Activated CD4-positive, alpha-beta memory T cell treated with anti-CD3 and anti-CD28 coated beads, Interleukin-2, amount 10 ng/mL, durations not matched to agents 7 days and 5 days (primary cell): ENCODE measurements at regions not wholly inside any gene's neighbourhood (a gene's known extent, or its start where the extent isn't known, plus 50 kb on each side); places are given as distances from the start of the nearest gene placed in this dataset.

Experiments
- CTCF ChIA-PET: fragments of 350-600 bp; sonication (Branson Sonifier 250); formaldehyde crosslinking; loops from one replicate; lab custom pipeline; 2021; ENCODE audit warnings: antibody characterized with exemption, inconsistent platforms; lab: Charles Lee
- POLR2A ChIA-PET: fragments of 350-600 bp; sonication (Branson Sonifier 250); formaldehyde crosslinking; loops from one replicate; lab custom pipeline; 2021; ENCODE audit warnings: antibody characterized with exemption; lab: Charles Lee
- DNase-seq: peaks from one replicate; pipeline ENCODE4 v3.0.0-alpha.2; 2020
- H3K27ac Mint-ChIP-seq: one replicate; pipeline ENCODE4 v1.8.0; 2021; ENCODE audit warnings: mild to moderate bottlenecking, mixed read lengths
- H3K27me3 Mint-ChIP-seq: one replicate; pipeline ENCODE4 v1.8.0; 2021; ENCODE audit warnings: mixed read lengths
- H3K36me3 Mint-ChIP-seq: one replicate; pipeline ENCODE4 v1.8.0; 2021; ENCODE audit warnings: low read depth, mixed read lengths
- H3K4me1 Mint-ChIP-seq: one replicate; pipeline ENCODE4 v1.8.0; 2021; ENCODE audit warnings: mixed read lengths
- H3K4me3 Mint-ChIP-seq: one replicate; pipeline ENCODE4 v1.8.0; 2021; ENCODE audit warnings: mild to moderate bottlenecking, mixed read lengths
- H3K9me3 Mint-ChIP-seq: one replicate; pipeline ENCODE4 v1.8.0; 2021; ENCODE audit warnings: mixed read lengths

DNA sequence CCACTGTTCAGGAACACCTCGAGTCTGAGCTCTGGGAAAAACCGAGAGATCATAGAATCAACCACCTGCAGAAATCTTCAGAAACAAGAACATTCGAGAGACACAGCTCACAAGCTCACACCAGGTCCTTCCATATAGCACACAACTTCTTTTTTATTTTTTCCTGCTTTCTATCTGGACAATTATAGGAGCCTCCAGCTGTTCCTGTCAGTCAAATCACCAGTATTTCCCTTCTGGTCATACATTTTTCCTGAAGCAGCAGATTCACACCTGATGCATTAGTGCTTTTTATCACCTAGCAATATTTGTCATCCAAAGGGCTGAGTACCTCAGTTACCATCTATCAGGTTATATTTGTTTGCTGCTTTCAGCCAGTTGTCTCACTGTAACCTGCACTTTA, 323.5 kb downstream of the FOXO1 start:
- Mint-ChIP-seq H3K9me3 (no peaks in the 10 kb centered on the region), H3K27me3 (peaks cover 2% of the 10 kb centered on the region), H3K36me3 (no peaks in the 10 kb centered on the region), H3K27ac (no peak overlapping the region), H3K4me3 (no peak overlapping the region), H3K4me1 (no peaks in the 10 kb centered on the region)
- no peak for DNase-seq
- CTCF ChIA-PET: interaction anchor here (0.6 to 1.1 kb wide), 2 partner anchors 273 to 340 kb away, joined by 3 read pairs; no protein-coding TSS in a partner anchor
- POLR2A ChIA-PET: no interaction called here

GRCh38 chr13:40343550-40344269, 322.7 kb downstream of the FOXO1 start:
- ChIA-PET POLR2A (no interaction called here), CTCF (interaction anchor here (0.6 to 1.1 kb wide), 2 partner anchors 274 to 340 kb away, joined by 3 read pairs; no protein-coding TSS in a partner anchor)
- H3K36me3 Mint-ChIP-seq: no peaks in the 10 kb centered on the region
- H3K4me1 Mint-ChIP-seq: no peaks in the 10 kb centered on the region
- no peak overlapping the region for H3K4me3 Mint-ChIP-seq
- H3K9me3 Mint-ChIP-seq: no peaks in the 10 kb centered on the region
- H3K27me3 Mint-ChIP-seq: peaks cover 2% of the 10 kb centered on the region
- no peak for DNase-seq
- no peak overlapping the region for H3K27ac Mint-ChIP-seq

GRCh38 chr13:40344270-40345148, 321.9 kb downstream of the FOXO1 start:
- no peaks in the 10 kb centered on the region for H3K9me3 Mint-ChIP-seq
- H3K27ac Mint-ChIP-seq: no peak overlapping the region
- peaks cover 2% of the 10 kb centered on the region for H3K27me3 Mint-ChIP-seq
- no peaks in the 10 kb centered on the region for H3K36me3 Mint-ChIP-seq
- H3K4me1 Mint-ChIP-seq: no peaks in the 10 kb centered on the region
- ChIA-PET CTCF (no interaction called here), POLR2A (no interaction called here)
- no peak overlapping the region for H3K4me3 Mint-ChIP-seq
- DNase-seq: no peak

GRCh38 chr13:40345149-40345514, 321.3 kb downstream of the FOXO1 start:
- Mint-ChIP-seq H3K27ac (no peak overlapping the region), H3K4me1 (no peaks in the 10 kb centered on the region), H3K4me3 (no peak overlapping the region), H3K9me3 (no peaks in the 10 kb centered on the region), H3K36me3 (no peaks in the 10 kb centered on the region), H3K27me3 (peaks cover 2% of the 10 kb centered on the region)
- POLR2A ChIA-PET: interaction anchor here (1.2 kb wide), 1 partner anchor 35 kb away, joined by 3 read pairs; no protein-coding TSS in a partner anchor
- no peak for DNase-seq
- CTCF ChIA-PET: no interaction called here

- H3K4me3 Mint-ChIP-seq: no peak overlapping the region
- ChIA-PET POLR2A (interaction anchor here (1.2 kb wide), 1 partner anchor 36 kb away, joined by 3 read pairs; no protein-coding TSS in a partner anchor), CTCF (no interaction called here)
- H3K9me3 Mint-ChIP-seq: no peaks in the 10 kb centered on the region
- H3K36me3 Mint-ChIP-seq: no peaks in the 10 kb centered on the region
- DNase-seq: no peak
- H3K27me3 Mint-ChIP-seq: peaks cover 2% of the 10 kb centered on the region
- H3K27ac Mint-ChIP-seq: no peak overlapping the region
- no peaks in the 10 kb centered on the region for H3K4me1 Mint-ChIP-seq
These were observed 320.6 kb downstream of the FOXO1 start for GRCh38 chr13:40345654-40346372.

DNA sequence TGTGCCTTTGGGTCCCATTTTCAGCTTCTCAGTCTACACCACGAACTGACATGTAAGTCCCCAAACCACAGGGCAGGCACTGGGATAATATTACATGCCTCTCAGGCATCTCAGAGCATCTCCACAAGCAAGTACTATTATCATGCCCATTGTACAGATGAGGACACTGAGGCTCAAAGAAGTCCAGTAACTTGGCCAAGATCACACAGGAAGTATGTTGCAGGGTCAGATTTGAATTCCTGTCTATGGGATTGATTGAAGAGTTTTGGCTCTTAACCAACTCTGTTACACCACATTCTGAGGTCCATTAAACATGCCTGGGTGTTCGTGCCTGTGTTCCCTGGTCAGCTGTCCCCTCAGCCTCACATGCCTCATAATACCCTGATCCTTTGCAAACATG, 319.8 kb downstream of the FOXO1 start:
- H3K9me3 Mint-ChIP-seq: no peaks in the 10 kb centered on the region
- H3K27ac Mint-ChIP-seq: no peak overlapping the region
- H3K4me3 Mint-ChIP-seq: no peak overlapping the region
- ChIA-PET POLR2A (no interaction called here), CTCF (no interaction called here)
- no peak for DNase-seq
- peaks cover 2% of the 10 kb centered on the region for H3K27me3 Mint-ChIP-seq
- H3K36me3 Mint-ChIP-seq: no peaks in the 10 kb centered on the region
- no peaks in the 10 kb centered on the region for H3K4me1 Mint-ChIP-seq

GRCh38 chr13:40348096-40348679, 318.3 kb downstream of the FOXO1 start:
- Mint-ChIP-seq H3K9me3 (no peaks in the 10 kb centered on the region), H3K4me1 (no peaks in the 10 kb centered on the region), H3K36me3 (no peaks in the 10 kb centered on the region), H3K27ac (no peak overlapping the region), H3K4me3 (no peak overlapping the region), H3K27me3 (peaks cover 2% of the 10 kb centered on the region)
- no peak for DNase-seq
- ChIA-PET CTCF (no interaction called here), POLR2A (no interaction called here)

DNA sequence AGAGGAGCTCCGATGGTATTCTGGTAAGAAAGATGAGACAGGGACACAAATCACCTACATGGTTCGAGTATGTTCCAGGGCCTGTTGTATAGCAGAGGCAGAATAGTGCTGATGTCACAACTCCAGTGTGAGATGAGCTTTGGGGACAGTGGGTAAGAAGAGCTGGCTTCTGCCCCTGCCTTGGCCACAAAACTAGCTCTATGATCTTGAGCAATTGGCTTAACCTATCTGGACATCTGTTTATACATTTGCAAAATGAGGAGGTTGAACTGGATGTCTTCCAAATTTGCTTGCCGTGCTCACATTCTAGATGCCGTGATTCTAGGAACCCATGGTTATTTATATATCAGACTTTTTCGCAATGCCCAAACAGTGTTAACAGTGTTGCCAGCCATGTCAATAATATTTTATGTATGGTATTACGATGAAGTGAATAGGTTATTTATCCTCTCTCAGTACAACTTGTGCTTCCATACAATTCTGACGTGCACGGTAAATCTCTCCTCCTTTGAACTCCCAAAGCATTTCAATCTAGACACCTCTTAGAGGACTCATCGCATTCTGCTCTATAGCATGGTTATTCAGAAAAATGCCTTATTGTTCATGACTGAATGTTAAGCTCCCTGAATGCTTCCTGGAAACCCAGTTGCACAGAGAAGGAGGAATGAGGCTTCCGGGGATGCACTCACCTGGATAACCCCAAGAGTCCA, 316.0 kb downstream of the FOXO1 start:
- Mint-ChIP-seq H3K27me3 (no peaks in the 10 kb centered on the region), H3K36me3 (no peaks in the 10 kb centered on the region), H3K27ac (no peak overlapping the region), H3K4me1 (no peaks in the 10 kb centered on the region), H3K4me3 (no peak overlapping the region), H3K9me3 (no peaks in the 10 kb centered on the region)
- DNase-seq: no peak
- CTCF ChIA-PET: no interaction called here
- POLR2A ChIA-PET: no interaction called here

- Mint-ChIP-seq H3K27me3 (no peaks in the 10 kb centered on the region), H3K4me3 (no peak overlapping the region), H3K27ac (no peak overlapping the region), H3K4me1 (no peaks in the 10 kb centered on the region), H3K9me3 (no peaks in the 10 kb centered on the region), H3K36me3 (no peaks in the 10 kb centered on the region)
- DNase-seq: no peak
- CTCF ChIA-PET: interaction anchor here (0.6 kb wide), 1 partner anchor 13 kb away, joined by 4 read pairs; no protein-coding TSS in a partner anchor
- POLR2A ChIA-PET: interaction anchor here (0.6 kb wide), 1 partner anchor 53 kb away, joined by 3 read pairs; no protein-coding TSS in a partner anchor
These were observed 314.7 kb downstream of the FOXO1 start for GRCh38 chr13:40351537-40352379.

- no peaks in the 10 kb centered on the region for H3K27me3 Mint-ChIP-seq
- ChIA-PET CTCF (no interaction called here), POLR2A (interaction anchor here (0.6 kb wide), 1 partner anchor 1586 kb away, joined by 3 read pairs; no protein-coding TSS in a partner anchor)
- H3K4me3 Mint-ChIP-seq: no peak overlapping the region
- H3K27ac Mint-ChIP-seq: no peak overlapping the region
- H3K9me3 Mint-ChIP-seq: no peaks in the 10 kb centered on the region
- no peak for DNase-seq
- no peaks in the 10 kb centered on the region for H3K36me3 Mint-ChIP-seq
- no peaks in the 10 kb centered on the region for H3K4me1 Mint-ChIP-seq
These were observed 314.1 kb downstream of the FOXO1 start for GRCh38 chr13:40352380-40352778.

DNA sequence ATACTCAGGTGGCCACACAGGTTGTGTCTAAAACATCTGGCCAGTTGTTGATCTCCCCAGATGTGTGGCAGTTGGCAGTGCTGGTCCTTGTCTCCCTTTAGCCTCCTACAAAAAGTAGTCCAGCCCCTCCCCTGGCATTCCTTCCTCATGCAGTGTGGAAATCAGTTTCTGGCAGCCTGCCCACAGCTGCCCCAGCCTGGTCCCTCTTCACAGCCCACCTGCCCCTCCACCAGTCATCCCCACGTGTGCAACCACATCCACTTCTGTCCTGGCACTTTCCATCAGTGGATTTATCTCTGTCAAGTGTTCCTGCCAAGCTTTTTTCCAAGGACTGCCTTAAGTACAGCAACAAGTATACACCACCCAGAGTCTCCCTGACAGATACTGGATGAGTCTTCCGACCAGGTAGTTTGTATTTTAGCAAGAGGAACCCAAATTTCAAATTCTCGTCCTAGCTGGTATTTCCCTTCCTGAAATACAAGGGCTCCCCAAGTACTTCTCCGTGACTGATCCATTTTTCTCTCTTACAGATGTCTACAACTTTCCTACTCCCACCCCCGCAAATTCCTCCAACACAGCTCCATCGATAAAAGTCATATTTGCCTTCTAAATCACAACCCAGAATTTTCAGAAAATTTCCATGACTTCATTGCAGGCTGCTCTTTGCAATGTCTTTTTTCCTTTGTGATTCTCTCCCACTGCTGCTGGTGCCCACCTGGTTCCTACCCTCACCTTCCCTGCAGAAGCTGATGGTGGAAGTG, 313.5 kb downstream of the FOXO1 start:
- Mint-ChIP-seq H3K27ac (no peak overlapping the region), H3K4me1 (no peaks in the 10 kb centered on the region), H3K27me3 (no peaks in the 10 kb centered on the region), H3K9me3 (no peaks in the 10 kb centered on the region), H3K4me3 (no peak overlapping the region), H3K36me3 (no peaks in the 10 kb centered on the region)
- DNase-seq: no peak
- POLR2A ChIA-PET: interaction anchor here (0.6 kb wide), 1 partner anchor 1586 kb away, joined by 3 read pairs; no protein-coding TSS in a partner anchor
- CTCF ChIA-PET: no interaction called here
